NCI-H1417 (cell line): ENCODE measurements at regions not wholly inside any gene's neighbourhood (a gene's known extent, or its start where the extent isn't known, plus 50 kb on each side); places are given as distances from the start of the nearest gene placed in this dataset.
A peak's percentile ranks its signal among the peaks of the same experiment; 100 is the strongest.
"Not testable (repeated sequence)": the region's sequence is repeated elsewhere in the genome, so short reads cannot be mapped to it uniquely, and the experiment has no call there.

ENCODE experiments used
- DNase-seq, 3 experiments: peaks; one replicate each; lab custom pipeline; 2025; lab: John Stamatoyannopoulos, UW

- DNase-seq: no peak
These were observed 1017.8 kb upstream of the MIR17HG start for GRCh38 chr13:90329641-90330040.

- DNase-seq: no peak
These were observed 1015.5 kb upstream of the MIR17HG start for GRCh38 chr13:90331974-90332373.

- no peak for DNase-seq
These were observed 1011.0 kb upstream of the MIR17HG start for GRCh38 chr13:90336507-90336906.

GRCh38 chr13:90341348-90341747 lies 1006.1 kb upstream of the MIR17HG start:
- not testable (repeated sequence) for DNase-seq

- not testable (repeated sequence) for DNase-seq
These were observed 998.9 kb upstream of the MIR17HG start for GRCh38 chr13:90348477-90349136.

- peak in 1 of 3 experiments; percentile 57 for DNase-seq
These were observed 994.7 kb upstream of the MIR17HG start for GRCh38 chr13:90352763-90353162.

- DNase-seq: no peak
These were observed 992.2 kb upstream of the MIR17HG start for GRCh38 chr13:90355162-90355751.

GRCh38 chr13:90360785-90361184 lies 986.7 kb upstream of the MIR17HG start:
- no peak for DNase-seq

GRCh38 chr13:90362707-90363106 lies 984.8 kb upstream of the MIR17HG start:
- no peak for DNase-seq

- DNase-seq: peak in 1 of 3 experiments; percentile 32
These were observed 982.4 kb upstream of the MIR17HG start for GRCh38 chr13:90365130-90365529.

GRCh38 chr13:90374168-90374567 lies 973.3 kb upstream of the MIR17HG start:
- no peak for DNase-seq

GRCh38 chr13:90375851-90376250 lies 971.6 kb upstream of the MIR17HG start:
- DNase-seq: no peak

GRCh38 chr13:90382425-90382824 lies 965.1 kb upstream of the MIR17HG start:
- DNase-seq: no peak

GRCh38 chr13:90385781-90386489 lies 961.6 kb upstream of the MIR17HG start:
- DNase-seq: peak in 1 of 3 experiments; percentile 57

GRCh38 chr13:90388887-90389452 lies 958.5 kb upstream of the MIR17HG start:
- no peak for DNase-seq

GRCh38 chr13:90389537-90389936 lies 958.0 kb upstream of the MIR17HG start:
- no peak for DNase-seq

- no peak for DNase-seq
These were observed 954.1 kb upstream of the MIR17HG start for GRCh38 chr13:90393408-90393807.

- no peak for DNase-seq
These were observed 952.1 kb upstream of the MIR17HG start for GRCh38 chr13:90395348-90395747.

- DNase-seq: no peak
These were observed 951.6 kb upstream of the MIR17HG start for GRCh38 chr13:90395846-90396245.

- no peak for DNase-seq
These were observed 951.2 kb upstream of the MIR17HG start for GRCh38 chr13:90396266-90396665.

- no peak for DNase-seq
These were observed 950.0 kb upstream of the MIR17HG start for GRCh38 chr13:90397503-90397902.

- DNase-seq: no peak
These were observed 947.1 kb upstream of the MIR17HG start for GRCh38 chr13:90400372-90400771.

GRCh38 chr13:90401150-90401549 lies 946.3 kb upstream of the MIR17HG start:
- DNase-seq: no peak
